GM19372 (cell line): ENCODE measurements at regions not wholly inside any gene's neighbourhood (a gene's known extent, or its start where the extent isn't known, plus 50 kb on each side); places are given as distances from the start of the nearest gene placed in this dataset.
"Not testable (repeated sequence)": the region's sequence is repeated elsewhere in the genome, so short reads cannot be mapped to it uniquely, and the experiment has no call there.

Source experiments
- ATAC-seq: cut with Tn5 transposase; IDR thresholded peaks from one replicate; pipeline ENCODE4 v1.9.1; 2021; ENCODE audit warnings: mild to moderate bottlenecking, low read depth, moderate library complexity; ENCODE audit not compliant: unreplicated experiment

GRCh38 chr9:82487935-82488312 is 499.4 kb downstream of the SPATA31D1 start:
- no peak for ATAC-seq

DNA sequence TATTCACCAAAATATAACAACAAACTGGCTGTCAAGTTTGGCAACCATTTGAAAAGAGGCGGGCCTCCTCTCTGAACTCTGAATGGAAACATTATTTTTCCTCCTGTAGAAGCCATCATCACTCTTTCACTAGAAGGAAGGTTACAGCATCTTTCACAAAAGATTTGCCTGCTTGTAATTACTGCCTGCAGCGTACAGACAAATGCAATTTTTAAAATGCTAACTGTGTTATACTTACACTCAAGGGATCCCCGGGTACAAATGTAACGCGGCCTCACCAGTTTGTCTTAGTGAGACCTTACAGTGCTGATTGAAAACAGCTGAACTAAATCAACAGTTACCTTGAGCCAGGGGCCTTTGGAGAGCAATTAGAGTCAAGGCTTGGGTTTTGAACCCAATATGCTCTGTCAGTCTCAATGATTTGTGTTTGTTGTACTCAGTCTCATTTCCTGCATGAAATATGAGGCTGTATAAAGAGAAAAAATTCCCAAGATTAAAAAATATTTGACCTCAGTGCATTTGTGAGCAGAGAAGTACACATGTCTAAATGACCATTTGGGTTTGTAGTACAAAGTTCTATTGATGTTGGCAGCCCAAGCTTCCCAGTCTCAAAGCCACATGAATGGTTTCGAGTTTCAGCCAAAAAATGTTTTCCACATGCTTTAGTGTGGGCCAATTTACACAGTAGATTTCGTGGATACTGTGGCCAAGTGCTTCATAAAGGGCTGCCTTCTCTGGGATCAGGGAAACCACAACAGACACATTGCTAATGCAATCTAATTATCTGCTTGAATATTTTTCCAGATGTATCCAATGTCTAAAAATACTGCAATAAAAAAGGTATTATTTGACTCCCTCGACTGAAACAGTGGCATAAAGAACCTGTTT is 500.0 kb downstream of the SPATA31D1 start:
- ATAC-seq, result no peak

DNA sequence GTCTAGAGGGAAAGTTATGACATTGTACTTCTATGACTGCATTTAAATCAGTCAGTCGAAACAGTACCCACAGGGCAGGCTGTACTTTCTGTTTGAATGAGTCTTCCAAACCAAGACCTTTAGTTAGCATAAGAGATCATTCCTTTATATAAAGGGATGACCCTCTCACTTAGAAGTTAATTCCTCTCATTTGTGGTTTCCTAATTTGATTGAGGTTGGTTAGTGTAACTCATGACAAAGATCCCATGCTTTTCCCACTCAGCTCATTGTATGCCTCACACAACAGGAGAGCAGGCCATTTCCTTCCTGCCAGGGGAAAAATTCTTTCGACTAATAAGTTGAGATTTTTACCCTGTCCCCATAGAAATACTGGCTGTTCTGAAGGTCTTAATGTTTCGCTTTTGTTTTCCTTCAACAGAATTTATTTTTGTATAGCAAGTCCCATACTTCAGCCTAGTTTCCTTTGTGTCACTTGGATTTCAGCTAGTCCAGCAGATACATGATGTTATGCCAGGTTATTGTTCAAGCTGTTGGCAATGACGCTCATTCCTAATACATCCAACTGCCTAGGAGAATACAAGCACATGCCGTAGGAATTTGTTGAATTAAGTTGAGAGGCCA is 500.7 kb downstream of the SPATA31D1 start:
- ATAC-seq, result no peak

DNA sequence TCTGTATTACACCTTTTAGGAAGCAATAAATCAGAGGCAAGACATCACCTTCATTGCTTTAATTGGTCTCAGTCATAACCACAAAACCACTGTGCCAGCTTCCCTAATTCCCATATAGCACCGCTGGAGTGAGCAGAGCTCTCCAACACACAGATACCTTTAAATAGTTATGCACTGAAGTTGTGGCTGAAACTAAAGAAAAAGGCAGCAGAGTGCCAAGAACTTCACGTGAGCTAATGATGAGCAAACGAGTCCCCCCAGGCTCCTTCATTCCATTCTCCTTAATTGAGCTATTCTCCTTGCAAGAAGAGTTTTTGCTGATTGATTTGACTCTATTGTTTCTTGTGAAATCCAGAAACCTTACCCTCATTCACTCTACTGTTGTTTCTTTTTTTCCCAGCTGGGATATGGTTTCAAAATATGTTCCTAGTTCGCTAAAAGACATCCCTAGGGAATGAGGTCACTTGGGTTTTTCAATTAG is 501.5 kb downstream of the SPATA31D1 start:
- no peak for ATAC-seq

DNA sequence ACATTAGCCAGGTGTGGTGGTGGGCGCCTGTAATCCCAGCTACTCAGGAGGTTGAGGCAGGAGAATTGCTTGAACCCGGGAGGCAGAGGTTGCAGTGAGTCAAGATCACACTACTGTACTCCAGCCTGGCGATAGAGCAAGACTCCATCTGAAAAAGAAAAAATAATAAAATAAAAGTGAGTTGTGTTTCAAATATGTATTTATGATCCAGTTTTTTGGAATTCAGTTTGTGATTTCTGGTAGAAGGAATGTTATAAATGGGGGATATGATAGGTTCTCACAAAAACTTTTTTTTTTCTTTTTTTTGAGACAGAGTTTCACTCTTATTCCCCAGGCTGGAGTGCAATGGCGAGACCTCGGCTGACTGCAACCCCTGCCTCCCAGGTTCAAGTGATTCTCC is 502.2 kb downstream of the SPATA31D1 start:
- ATAC-seq, result not testable (repeated sequence)

DNA sequence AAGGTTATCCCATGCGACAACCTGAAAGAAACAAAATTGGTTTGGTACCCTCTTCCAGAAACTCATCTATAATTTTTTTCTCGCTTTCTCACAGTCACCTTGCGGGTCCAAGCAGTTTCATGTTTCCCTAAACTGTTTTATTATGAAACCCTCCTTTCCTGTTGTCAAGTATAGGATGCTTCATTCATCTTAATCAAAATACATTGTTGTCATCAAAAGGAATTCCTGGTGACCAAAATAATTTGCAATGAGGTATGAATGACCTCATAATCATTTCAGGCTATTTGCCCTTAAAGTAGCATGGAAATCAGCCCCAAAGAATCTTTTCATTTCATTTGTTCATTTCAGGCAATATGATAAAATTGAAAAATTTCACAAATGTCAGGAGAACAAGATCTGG is 503.0 kb downstream of the SPATA31D1 start:
- no peak for ATAC-seq

- ATAC-seq, result no peak
Measured at GRCh38 chr9:82492274-82492673, 503.7 kb downstream of the SPATA31D1 start.

DNA sequence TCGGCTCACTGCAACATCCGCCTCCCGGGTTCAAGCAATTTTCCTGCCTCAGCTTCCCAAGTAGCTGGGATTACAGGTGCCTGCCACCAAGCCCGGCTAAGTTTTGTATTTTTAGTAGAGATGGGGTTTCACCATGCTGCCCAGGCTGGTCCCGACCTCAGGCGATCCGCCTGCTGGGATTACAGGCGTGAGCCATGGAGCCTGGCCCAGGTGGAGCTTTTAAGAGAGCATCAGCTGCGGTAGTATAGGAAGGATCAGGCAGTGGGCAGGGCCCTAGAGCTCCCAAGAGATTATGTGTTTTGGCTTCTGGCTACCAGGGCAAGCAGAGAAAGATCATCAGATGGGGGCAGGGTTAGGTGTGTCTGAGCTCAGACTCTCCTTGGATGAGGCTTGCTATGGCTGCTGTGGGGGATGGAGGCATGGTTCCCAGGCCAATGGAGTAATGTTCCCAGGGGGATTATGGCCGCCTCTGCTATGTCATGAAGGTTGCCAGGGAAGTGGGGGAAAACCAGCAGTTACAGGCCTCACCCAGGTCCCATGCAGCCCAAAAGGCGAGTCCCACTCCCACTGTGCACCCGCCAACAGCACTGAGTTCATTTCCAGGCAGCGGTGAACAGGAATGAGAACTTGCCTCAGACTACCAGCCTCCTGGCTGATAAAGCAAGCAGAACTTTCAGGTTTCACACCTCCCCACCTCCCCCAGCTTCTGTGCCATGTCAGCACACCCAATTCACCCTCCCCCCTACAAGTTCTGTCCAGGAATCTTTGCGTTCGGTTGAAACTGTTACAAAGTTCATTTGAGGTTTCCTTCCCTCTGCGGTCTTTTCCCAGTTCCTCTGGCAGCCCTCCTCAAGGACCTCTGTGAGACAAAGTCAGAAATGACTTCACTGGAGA is 507.6 kb downstream of the SPATA31D1 start:
- no peak for ATAC-seq

GRCh38 chr9:82498541-82499317 is 510.2 kb downstream of the SPATA31D1 start:
- no peak for ATAC-seq

DNA sequence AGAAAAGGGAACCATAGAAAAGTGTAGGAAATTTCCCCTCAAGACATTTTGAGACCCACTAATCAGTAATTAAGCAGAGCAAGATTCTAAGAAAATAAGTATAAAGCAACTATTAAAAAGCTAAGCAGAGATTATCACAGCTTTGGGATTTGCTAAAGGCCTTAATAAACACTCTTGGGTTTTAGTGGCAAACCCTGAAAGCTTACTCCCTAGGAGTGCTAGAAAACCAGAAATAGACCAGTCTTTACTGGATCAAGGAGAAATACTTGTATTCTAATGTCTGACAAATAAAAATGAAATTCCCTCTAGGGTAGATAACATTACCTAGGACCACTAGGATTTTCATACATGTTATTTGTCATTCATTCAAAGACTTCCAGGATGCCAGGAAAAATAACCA is 510.8 kb downstream of the SPATA31D1 start:
- no peak for ATAC-seq

- no peak for ATAC-seq
Measured at GRCh38 chr9:82504620-82505019, 516.0 kb downstream of the SPATA31D1 start.

- ATAC-seq, result no peak
Measured at GRCh38 chr9:82511626-82512025, 523.1 kb downstream of the SPATA31D1 start.

- no peak for ATAC-seq
Measured at GRCh38 chr9:82512728-82513127, 524.2 kb downstream of the SPATA31D1 start.

- no peak for ATAC-seq
Measured at GRCh38 chr9:82513242-82513751, 524.7 kb downstream of the SPATA31D1 start.

- no peak for ATAC-seq
Measured at GRCh38 chr9:82513976-82514735, 525.6 kb downstream of the SPATA31D1 start.

DNA sequence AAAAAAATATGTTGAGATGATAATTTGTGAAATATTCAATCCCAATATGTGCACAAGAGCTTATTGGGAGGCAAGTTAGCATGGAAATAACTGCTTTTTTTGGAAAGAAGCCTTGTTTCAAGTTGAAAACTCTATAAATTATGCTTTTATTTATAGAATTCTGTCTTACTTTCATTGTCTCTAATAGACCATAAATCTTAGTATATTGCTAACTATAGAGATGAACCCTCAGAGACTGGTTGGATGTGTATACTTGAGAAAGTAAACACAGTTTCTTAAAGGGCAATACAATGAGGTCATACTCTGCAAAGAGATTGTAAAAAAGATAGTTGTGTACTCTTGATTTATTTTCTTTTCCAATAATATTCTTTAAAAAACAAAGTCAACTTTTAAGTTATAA is 530.3 kb downstream of the SPATA31D1 start:
- no peak for ATAC-seq

GRCh38 chr9:82519332-82519731 is 530.8 kb downstream of the SPATA31D1 start:
- no peak for ATAC-seq

GRCh38 chr9:82524407-82524806 is 535.8 kb downstream of the SPATA31D1 start:
- ATAC-seq, result no peak

DNA sequence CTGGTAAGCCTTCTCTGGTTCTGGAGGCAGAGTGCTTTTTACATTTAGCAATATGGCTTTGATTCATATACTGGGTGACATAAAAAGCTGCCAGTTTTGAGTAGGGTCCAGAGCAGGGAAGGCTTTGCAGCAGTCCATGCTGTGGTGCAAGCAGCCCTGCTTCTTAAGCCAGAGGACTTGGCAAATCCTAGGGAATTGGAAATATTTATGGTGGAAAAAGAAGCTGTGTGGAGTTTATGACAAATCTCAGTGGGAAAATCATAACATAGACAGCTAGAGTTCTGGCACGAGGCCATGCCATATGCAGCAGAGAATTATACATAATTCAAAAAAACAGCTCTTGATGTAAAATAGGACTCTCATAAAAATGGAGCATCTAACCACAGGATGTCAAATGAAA is 536.4 kb downstream of the RASEF start:
- ATAC-seq, result no peak
